ENCODE measurements at regions not wholly inside any gene's neighbourhood (a gene's known extent, or its start where the extent isn't known, plus 50 kb on each side); places are given as distances from the start of the nearest gene placed in this dataset.
"Not testable (repeated sequence)": the region's sequence is repeated elsewhere in the genome, so short reads cannot be mapped to it uniquely, and the experiment has no call there.

DNA sequence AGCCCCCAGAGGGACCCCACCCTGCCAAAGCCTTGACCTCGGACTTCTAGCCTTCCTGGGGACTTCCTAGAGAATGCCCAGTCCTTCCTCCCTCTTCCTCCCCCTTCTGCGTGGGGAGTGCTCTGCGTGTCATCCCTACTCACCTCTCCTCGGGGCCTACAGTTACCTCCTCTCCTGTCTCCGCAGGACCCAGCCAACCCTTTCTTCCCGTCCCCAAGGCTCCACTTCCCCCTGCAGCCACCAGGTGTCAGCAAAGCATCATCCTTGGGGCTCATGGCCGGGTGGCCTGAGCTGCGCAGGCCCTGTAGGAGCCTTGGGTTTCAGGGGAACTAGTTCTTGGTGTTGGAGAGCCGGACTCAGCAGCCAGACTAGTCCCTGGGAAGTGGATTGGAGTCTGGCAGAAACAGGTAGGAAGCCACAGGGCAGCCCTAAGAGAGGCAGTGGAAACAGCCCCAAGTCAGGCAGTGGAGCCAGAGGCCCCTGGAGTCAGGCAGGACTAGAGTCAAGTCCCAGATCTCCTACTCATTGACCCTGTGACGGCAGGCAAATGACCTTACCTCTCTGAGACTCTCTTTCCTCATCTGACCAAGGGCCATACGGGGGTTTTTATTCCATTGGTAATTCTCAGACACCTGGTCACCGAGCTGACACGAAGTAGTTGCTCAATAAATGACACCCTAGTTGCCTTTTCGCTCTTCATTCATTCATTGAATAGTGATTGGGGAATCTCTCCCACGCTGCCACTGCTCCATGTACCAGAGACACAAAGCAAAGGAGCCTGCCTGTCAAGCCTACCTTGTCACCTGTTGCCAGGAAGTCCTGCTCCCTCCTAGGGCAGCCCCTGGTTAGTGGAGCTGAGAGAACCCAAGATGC, 101.8 kb upstream of the GRK3 start:
- DNase-seq = peak; percentile 86 to 90

DNA sequence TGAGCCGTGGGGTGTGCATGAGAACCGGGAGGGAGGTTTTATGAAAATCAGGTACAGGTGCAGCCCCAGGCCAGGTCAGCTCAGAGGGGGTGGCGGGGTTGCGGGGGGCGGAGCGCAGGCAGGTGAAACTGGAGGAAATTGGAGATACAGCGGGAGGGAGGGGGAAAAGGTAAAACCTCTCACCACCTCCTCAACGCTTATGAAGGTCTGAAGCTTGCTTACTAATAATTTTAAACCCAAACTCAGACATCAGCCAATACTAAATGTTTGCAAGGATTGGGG, 101.2 kb upstream of the GRK3 start:
- not testable (repeated sequence) for DNase-seq

DNA sequence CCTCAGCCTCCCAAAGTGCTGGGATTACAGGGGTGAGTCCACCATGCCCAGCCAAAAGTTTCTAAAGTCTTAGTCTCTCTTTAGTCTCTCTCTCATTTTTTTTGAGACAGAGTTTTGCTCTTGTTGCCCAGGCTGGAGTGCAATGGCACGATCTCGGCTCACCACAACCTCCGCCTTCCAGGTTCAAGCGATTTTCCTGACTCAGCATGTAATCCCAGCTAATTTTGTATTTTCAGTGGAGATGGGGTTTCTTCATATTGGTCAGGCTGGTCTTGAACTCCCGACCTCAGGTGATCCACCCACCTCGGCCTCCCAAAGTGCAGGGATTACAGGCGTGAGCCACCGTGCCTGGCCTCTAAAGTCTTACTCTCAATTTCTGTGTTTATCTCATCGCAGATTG, 100.1 kb upstream of the GRK3 start:
- DNase-seq = not testable (repeated sequence)

DNA sequence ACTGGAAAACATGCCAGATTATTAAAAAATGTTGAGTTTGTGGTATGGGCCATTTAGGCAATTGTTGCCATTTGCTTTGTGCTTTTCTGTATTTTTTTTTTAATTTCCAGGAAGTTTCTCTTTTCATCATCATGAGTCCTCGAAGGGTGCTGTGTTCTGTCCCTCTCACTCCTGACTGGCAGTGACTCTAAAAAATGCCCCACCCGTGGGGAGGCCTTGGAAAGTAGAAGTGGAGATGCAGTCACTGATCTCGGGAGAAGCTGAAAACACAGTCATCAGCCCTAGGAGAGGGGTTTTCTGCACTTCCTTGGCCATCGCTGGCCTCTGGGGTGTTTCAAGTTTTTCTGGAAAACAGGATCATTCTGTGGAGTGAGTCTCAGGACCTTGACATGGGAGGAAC, 98.5 kb upstream of the GRK3 start:
- no peak for DNase-seq

DNA sequence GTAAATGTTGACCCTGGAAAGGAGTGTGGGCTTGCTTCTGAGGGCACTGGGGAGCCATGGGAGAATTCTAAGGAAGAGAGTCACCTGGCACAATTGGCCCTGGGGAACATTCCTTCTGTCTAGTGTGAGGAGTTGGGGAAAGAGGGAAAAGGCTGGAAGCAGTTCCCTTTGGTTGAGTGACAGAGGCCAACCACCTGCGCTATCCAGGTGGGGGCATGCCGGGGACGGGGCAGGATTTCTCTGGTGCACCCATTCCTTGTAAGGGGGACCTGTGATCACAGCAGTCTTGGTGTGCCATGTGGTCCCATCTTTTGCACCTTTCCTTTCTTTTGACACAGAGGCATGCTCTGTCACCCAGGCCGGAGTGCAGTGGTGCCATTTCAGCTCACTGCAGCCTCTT, 92.1 kb upstream of the GRK3 start:
- DNase-seq = no peak

DNA sequence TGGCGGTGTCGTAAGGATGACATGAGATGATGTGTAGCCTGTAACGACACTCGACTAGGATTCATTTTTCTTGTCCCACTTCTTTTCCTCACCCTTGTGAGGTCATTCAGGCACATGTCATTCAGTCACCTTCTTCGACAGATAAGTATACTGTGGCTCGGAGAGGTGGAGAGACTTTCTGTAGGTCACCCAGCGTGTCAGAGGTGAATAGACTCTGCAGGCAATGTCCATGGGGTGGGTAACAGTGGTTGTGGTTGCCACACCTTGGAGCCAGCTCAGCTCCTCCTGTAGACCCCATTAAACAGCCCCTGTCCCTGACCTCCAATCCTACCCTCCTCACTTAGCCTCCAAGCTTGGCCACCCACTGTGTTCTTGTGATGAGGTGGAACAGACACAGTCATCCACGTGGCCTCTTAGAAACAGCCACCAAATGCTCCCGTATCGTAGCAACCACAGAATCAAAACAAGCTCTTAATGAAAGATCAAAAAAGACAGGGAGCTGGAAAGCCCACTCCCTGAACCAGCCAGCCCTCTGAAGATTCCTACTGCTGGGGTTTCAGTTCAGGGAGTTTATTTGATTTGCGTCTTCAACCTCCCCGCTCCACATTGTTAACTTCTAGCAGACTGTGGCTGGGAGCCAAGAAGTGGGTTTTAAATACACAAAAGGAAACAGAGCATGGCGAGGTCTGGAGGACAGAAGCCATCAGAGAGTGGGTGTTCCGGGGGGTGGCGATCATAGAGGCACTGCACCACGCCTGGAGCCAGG, 89.0 kb upstream of the GRK3 start:
- peak; percentile 69 to 80 for DNase-seq

DNA sequence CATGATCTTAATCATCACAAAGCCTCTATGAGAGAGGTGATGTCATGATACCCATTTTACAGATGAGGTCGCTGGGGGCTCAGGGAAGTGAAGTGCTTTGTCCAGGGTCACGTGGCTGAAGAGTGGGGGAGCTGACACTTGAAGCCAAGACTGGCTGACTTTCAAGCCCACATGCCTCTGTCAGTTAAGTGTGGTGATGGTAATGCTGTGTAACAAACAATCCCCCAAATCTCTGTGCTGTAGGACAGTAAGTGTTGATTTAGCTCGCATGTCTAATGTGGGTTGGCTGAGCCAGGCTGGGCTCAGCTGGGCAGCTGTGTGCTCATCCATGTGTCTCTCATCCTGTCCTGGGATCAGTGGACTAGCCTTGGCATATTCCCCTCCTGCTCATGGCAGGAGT, 87.1 kb upstream of the GRK3 start:
- no peak for DNase-seq

DNA sequence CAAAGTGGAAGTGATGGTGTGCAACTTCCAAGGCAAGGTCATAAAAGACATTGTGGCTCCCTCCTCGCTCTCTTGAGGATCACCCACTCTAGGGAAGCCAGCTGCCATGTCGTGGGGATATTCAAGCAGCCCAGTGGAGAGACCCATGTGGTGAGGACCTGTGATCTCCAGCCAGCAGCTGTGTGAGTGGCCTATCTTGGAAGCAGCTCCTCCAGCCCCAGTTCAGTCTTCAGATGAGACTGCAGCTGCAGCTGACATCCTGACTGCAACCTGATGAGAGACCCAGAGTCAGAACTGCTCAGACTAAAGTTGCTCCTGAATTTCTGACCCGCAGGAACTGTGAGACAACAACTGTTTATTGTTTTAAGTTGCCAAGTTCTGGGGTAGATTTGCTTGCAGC, 86.4 kb upstream of the GRK3 start:
- DNase-seq = peak in 1 of 2 experiments; percentile 72

DNA sequence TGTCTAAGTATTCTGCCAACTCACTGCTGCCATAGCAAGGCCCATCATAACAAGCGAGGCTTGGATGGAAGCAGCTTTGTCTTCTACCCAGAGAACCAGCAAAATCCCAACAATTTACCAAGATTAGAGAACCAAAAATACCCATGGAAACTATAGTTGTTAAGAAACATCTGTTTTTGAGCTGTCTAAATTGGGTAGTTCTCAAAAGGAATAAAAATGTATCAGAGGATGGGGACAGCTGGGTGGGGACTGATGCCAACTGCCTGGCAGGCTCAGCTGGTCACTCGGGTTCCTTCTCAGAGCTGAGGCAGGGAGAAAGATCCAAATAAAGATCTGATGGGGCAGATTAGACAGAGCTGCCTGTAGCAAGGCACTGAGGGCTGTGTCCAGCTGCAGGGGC, 85.9 kb upstream of the GRK3 start:
- peak; percentile 25 to 72 for DNase-seq

DNA sequence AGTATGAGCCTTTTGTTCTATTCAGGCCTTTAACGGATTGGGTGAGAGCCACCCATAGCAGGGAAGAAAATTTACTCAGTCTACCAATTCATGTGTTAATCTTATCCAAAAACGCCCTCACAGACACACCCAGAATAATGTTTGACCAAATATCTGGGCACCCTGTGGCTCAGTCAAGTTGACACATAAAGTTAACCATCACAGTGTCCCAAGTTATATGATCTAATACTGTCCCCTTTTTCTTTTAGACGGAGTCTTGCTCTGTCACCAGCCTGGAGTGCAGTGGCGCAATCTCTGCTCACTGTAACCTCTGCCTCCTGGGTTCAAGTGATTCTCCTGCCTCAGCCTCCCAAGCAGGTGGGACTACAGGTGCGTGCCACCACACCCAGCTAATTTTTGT, 83.6 kb upstream of the GRK3 start:
- not testable (repeated sequence) for DNase-seq

DNA sequence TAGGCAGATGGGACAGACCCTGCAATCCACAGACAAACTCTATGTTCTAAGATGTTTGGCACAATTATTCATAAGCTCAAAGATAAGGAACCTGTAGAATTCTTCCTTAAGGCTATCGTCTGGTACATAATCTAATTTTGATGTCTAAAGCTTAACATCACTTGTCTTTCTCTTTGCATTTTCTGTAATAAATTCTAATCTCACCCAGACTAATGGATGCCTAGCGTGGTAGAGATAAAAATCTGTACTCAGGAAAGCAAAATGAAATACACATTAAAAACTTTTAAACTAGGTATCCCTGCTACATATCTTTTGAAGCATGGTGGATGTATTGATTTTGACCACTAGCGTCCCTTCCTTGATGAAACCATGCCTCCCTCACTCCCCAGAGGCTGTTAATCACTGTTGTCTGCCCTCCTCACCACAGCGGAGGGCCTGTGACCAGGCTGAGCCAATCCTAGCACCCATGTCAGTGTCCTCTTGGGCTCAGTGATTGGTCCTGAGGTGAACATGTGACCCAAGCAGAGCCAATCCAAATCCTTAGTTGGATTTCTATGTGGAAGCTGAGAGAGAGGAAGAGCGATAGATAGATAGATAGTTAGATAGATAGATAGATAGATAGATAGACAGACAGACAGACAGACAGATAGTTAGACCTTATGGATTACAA, 82.2 kb upstream of the GRK3 start:
- peak in 1 of 2 experiments; percentile 79 for DNase-seq

DNA sequence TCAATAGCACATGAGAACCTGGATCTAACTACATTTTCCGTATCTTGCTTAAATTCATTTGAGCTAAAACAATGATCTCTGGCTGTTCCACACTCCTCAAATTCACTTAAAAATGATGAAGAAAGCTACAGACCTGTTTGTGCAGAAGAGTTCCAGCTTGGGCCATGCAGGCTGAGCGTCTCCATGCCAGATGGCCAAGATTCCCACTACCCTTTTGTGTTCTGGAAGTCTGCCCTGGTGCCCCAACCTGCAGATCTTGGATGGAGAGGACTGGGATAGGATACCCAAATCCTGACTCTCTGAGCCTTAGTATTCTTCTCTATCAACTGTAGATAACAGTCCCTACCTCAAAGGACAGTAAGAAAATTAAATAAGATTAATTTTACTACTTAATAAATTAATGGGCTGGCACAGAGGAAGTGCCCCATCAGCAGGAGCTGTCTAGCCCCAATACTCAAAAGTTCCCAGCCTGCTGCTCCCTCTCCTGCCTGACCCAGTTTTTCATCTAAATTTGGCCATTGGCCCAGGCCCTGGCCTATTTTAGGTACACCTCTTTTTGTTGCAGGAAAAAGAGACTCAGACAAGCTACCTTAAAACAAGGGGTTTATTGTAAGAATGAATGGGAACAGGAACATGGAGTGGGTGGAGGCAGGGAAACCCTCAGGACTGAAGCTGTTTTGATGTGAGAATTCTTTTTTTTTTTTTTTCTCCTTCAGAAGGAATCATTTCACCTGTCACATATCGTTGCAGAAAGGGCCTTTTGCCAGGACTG, 81.4 kb upstream of the GRK3 start:
- peak; percentile 44 to 72 for DNase-seq

DNA sequence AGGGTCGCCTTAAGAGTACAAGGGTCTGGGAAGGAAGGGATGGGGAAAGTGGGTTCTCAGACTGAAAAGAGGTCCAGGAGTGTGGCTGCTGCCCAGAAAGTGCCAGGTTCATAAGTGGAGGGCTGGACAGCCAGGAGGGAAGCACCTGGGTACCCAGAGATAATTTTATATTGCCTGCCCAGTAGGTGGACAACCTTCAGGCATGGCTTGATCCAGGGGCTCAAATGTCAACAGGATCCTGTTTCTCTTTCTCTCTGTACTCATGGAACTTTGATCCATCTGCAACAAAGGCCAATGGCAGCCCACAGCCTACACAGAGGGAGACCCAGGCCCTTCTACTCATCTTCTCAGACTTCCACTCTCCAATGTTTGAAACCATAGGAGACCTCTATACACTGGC, 80.5 kb upstream of the GRK3 start:
- DNase-seq = no peak

DNA sequence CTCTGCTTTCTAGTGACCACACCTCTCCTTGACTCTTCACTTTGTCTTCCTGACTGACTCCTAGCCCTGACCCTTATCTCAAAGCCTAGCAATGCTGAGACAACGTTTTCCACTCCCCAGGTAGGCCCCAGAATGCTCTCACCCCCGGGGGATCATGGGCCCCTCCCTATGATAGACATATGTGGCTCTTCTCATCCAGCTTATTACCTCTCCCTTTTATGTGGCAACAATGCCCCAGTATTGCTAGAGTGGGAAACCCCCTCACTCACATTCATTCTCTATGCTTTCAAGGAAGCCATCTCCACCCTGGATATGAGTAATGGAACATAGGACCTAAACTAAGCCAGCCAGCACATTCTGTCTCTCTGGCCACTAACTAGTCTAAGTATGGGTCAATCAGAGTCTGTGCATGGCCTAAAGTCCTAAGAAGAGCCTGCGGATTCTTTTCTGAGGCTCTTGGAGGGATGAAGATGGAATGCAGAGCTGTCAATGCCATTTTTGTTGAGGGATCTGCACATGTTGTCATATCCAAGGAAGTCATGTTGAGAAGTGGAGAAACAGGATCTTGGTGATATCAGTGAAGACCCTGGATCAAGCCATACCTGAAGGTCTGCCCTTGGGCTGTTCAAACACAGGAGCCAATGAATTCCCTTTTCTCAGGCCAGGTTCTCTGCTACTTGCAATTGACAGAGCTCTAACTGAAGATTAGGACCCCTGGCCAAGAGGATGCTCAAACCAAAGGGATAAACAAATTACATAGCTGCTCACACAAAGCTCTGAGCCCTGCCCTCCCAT, 79.8 kb upstream of the GRK3 start:
- DNase-seq = no peak

DNA sequence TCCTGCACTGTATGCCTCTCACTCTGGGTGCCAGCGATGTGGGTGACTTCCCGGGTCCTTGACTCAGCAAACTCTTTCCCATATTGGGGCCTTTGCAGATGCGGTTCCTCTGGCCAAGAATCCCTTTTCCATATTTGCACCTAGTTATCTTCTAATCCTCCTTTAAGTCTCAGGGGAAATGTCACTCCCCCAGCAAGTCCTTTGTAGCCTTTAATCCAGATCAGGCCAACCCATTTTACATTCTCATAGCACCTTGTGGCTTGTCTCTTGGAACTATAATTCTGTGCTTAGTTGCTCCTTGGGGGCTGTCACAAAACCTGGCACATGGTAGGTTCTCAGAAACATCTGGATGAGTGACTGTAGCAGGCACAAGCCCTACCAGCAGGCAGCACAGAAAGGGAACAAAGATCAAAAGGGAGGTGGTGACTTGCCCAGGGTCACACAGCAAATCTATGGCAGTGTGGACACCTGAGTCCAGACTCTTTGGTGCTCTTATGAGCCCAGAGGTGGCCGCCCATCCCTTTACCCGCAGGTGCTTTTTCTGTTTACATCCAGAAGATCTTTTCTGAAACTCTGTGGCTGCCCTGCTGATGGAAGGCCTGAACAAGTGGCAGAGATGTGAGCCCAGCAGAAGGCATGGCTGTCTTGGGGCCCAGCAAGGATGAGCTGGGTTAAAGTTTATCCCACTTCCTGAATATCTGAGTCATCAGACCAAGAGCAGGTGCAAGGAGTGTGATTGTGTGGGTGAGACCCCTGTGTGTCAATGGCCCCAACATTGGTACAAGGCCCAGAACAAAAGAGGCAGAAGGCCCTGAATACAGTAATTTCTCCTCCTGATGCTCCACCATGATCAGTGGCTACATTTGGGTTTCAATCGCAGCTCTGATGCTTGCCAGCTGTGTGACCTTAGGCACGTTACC, 78.6 kb upstream of the GRK3 start:
- no peak for DNase-seq

DNA sequence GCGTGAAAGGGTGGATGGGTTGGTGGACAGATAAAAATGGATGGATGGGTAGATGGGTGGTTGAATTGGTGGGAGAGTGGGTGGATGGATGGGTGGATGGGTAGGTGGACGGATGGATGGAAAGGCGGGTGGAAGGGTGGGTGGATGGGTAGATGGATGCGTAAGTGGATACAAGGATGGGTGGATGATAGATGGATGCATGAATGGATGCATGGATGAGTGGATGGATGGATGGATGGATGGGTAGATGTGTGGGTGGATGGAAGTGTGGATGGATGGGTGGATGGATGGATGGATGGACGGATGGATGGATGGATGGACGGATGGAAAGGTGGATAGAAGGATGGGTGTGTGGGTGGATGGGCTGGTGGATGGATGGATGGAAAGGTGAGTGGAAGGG, 77.0 kb upstream of the GRK3 start:
- no peak for DNase-seq

DNA sequence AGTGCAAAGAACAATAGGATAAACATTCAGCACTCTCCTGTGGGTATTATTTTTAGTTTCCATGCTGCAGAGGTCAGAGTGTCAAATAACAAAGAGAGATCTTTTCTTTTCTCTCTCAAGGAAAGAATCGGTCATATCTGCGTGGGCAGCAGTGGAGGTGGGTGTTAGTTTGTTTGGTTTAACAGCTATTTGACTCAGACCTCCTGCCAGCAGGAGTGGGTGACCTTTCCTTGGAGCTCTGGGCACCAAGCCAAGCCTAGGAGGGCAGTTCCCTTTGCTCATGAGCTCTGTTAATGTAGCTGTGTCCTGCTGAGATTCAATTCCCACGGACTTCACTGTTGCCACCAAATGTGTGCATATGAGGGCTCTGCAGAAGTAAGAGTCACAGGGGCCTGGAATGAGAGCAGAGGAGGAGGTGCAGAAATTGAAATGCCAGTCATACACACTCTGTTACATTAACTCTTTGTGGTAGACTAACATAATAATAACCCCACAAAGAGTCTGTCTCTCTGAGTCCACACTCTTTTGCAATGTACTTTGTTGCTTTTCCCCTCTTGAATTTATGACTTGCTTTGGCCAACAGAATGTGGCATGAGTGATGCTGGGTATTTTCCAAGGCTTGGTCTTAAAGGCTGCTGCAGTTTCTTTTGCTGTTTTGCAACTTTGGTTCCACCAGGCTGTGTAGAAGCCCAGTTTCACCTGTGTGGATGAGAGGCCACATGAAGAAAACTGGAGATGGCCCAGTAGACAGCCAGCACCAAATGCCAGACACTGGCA, 76.0 kb upstream of the GRK3 start:
- peak; percentile 12 to 63 for DNase-seq

DNA sequence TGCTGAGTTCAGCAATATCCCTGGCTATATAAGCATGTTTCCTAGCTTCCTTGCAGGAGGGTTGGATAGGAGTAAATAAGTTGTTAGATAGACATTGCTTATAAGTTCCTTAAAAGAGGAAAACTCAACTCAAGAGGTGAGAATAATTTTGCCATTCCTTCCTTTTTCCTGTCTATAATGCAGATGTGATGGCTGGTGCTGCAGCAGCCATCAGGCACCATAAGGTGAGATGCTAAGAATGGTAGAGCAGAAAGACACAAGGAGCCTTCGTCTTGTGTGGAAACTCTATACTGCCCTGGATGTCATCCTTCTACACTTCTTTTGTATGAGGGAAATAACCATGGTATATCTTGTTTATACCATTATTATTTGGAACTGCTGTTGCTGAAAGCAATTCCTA, 74.5 kb upstream of the GRK3 start:
- no peak for DNase-seq

DNA sequence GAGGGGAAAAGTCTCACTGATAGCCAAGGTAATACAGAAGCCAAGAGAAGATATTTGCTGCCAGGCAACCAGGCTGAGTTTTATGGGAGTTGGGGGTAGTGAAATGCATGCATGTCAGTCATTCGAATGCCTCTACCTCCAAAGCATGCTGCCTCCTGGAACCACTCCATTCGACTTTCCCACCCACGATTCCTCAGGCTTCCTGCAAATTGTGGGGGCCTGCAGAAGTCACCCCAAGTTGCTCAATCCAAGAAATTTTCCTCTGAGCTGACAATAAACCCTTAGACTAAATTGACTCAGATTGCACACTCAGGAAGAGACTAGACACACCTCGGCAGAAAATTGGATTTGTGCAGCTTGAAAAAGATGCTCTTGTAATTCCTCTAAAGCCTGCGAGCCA, 73.6 kb upstream of the GRK3 start:
- peak in 1 of 2 experiments; percentile 58 for DNase-seq

DNA sequence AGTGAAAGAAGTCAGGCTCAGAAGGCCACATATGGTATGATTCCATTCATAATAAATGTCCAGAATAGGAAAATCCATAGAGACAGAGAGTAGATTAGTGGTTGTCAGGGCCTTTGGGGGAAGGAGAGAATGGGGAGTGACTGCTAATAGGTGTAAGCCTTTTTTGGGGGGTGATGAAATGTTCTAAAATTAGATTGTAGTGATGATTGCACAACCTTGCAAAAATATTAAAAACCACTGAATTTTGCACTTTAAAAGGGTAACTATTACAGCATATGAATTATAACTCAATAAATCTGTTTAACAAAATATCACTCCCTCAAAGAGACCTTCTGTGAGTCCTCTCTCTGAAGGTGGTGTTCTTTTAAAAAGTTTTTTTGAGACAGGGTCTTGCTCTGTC, 72.3 kb upstream of the GRK3 start:
- no peak for DNase-seq
